Adipose tissue (tissue), 3 donors: ENCODE measurements at regions not wholly inside any gene's neighbourhood (a gene's known extent, or its start where the extent isn't known, plus 50 kb on each side); places are given as distances from the start of the nearest gene placed in this dataset.

Source experiments
- H3K27ac ChIP-seq: one replicate; pipeline ENCODE4 v1.5.1; 2013; ENCODE audit warnings: low read depth, low read length
- WGBS, 3 donors: extraction: QIAGEN DNeasy Blood & Tissue Kit; methylation state at CpG; one replicate each; pipeline ENCODE4 v1.1.7; 2013; 5-methylcytosine and 5-hydroxymethylcytosine counted together
- donor health status: healthy with polysubstance abuse.
- donor health status: Bipolar disorder and iron deficiency.
- donor health status: healthy.

GRCh38 chr15:68498076-68498475 is 66.1 kb upstream of the ITGA11 start:
- 90 to 98% (median 95%) methylated on average over 2 of the region's 2 CpGs for WGBS, 3 donors

DNA sequence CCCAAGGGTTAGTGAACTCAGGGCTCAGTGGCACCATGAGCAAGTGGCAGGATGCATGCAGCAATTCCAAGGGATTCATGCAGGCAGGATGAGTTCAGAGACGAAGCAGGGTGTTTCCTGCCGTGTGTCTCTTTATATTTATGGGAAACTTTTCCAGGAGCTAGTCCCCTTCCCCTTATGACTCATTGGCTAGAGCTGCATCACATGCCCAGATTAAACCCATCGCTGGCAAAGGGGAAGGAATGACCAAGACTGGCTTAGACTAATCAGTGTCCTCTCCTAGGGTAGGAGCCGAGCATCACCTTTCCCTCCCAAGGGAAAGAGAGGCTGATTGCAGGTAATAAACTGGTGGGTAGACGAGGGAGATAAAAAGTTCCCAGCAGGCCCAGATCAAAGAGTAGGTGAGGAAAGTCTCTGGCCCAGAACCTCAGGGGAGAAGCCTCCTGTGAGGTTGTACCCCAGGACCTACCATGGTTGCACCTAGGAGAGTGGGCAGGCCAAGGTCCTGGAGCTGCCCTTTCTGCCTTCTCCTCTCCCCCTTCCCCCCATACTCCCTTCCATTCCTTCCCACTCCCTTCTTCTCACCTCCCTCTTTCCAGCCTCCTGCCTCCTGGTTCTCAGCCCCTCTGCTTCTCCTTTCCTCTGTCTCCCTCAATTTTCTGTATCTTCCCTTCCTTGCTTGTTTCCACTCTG is 67.8 kb upstream of the ITGA11 start:
- no peak overlapping the region for H3K27ac ChIP-seq
- WGBS, 3 donors: 81 to 83% (median 82%) methylated on average over 5 of the region's 5 CpGs

More at GRCh38 chr15:68498076-68498475, 66.1 kb upstream of the ITGA11 start:
- H3K27ac ChIP-seq: no peak overlapping the region

GRCh38 chr15:68500363-68501258 is 68.6 kb upstream of the ITGA11 start:
- H3K27ac ChIP-seq: no peak overlapping the region
- 71 to 73% (median 73%) methylated on average over 11 of the region's 11 CpGs for WGBS, 3 donors

DNA sequence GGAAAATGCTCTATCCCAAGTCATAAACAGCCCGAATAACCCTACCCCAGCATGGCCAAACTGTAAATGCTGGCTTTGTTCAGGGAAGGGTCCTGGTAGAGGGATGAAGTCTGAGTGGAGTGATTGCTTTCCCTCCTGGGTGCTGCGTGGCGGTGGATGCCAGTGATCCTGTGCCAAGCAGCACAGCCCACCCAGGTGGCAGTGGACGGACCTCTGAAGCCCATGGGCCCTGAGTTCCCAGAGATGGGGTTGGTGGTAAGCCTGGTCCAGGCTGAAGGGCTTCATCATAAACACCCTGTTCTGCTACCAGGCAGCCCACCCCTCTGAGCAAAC is 69.3 kb upstream of the ITGA11 start:
- 61 to 80% (median 70%) methylated on average over 4 of the region's 4 CpGs for WGBS, 3 donors
- no peak overlapping the region for H3K27ac ChIP-seq

DNA sequence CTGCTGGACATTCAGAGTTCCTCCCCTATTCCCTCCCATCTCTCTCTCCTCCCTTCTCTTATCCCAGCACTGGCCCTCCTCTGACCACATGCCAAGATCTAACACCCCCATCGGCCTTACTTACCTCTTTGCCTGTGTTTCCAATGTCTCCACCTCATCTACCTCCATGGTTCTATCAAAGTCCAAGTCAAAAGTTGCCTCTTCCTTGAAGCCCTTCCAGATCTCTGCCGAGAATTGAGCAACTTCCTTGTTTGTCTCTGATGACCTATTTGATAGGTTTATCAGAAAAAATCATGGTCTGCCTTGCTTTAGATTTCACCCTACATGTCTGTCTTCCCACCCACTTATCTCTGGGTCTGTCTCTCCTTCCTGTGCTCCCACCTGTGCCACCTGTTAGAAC is 69.7 kb upstream of the ITGA11 start:
- 70 to 78% (median 71%) methylated on average over 2 of the region's 2 CpGs for WGBS, 3 donors
- H3K27ac ChIP-seq: no peak overlapping the region

GRCh38 chr15:68502398-68502901 is 70.5 kb upstream of the ITGA11 start:
- 89 to 94% (median 94%) methylated on average over 11 of the region's 11 CpGs for WGBS, 3 donors
- H3K27ac ChIP-seq: no peak overlapping the region

DNA sequence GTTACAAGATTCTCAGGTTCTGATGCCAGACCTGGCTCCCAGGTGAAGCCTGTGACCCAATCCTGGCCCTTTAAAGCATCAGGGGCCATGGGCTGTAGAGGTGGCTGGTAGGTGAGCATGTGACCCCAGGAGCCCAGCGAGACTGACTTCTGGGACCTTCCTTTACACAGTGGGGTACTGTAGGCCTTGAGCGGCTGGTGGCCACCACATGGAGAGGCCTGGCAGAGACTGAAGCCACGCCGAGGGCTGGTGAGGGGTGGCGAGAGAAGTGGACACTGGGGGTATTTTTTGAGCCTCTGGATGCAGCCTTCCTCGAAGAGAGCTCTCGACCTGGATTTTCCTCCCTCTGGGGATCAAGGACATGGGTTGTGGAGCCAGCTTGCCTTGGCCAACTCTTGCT is 71.2 kb upstream of the ITGA11 start:
- no peak overlapping the region for H3K27ac ChIP-seq
- 92 to 96% (median 94%) methylated on average over 7 of the region's 7 CpGs for WGBS, 3 donors

DNA sequence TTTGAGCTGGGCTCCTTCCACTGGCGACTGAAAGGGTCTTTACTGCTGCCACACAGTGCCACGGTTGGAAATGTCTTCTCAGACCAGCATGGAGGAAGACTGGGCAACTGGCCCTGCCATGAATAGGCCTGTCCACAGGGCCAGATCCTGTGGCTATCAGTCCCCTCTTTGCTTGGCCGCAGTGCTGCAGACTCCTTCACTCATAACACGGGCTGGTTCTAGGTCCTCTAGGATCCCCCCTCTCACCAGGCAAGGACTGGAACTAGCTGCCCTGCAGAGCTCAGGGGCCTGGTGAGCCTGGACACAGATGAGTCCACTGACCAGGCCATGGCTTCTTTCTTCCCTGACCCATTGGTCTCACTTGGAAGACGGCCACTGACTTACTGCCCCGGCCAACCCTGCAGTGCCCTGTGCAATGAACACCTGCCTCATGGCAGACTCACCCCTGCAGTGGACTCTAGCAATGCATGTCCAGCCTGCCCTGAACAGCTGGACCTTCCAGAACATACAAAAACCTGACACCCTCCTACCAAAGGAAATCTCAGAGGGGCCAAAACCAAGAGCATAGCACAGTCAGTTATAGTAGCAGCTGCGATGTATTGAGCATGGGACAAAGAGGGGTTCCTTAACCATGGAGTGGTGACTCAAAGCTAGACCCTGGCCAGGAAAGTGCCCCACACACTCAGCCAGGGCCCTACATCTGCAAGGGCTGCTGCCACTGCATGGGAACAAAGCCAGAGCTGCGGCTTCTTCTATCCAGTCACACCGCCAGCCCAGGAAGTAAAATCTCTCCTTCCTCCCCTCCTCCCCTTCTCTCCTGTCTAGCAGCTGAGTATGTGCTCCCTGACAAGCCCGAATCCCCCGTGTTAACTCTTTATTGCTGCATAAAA is 72.1 kb upstream of the ITGA11 start:
- no peak overlapping the region for H3K27ac ChIP-seq
- WGBS, 3 donors: 64 to 74% (median 69%) methylated on average over 10 to 11 of the region's 11 CpGs

DNA sequence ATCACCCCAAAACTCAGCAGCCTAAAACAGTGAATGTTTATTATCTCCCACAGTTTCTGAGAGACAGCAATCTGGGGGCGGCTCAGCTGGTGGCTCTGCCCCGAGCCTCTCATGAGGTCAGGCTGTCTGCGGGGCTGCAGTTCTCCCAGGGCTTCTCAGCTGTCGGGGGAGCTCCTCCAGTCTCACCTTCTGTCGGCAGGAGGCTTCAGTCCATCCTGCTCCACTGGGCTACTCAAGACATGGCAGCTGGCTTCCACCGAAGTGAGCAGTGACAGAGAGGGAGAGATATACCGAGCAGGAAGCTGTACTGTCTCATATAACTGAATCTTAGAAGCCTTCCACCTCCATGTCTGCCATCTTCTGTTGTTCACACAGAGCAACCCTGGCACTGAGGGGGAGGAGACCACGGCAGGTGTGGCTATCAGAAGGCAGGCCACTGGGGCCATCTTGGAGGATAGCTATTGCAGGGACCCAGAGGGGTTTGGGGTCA is 72.8 kb upstream of the ITGA11 start:
- H3K27ac ChIP-seq: no peak overlapping the region
- WGBS, 3 donors: 49 to 57% (median 56%) methylated on average over 8 of the region's 8 CpGs

- WGBS, 3 donors: 85 to 98% (median 96%) methylated on average over 2 of the region's 2 CpGs
- no peak overlapping the region for H3K27ac ChIP-seq
Measured at GRCh38 chr15:68506071-68506470, 72.7 kb upstream of the CORO2B start.

DNA sequence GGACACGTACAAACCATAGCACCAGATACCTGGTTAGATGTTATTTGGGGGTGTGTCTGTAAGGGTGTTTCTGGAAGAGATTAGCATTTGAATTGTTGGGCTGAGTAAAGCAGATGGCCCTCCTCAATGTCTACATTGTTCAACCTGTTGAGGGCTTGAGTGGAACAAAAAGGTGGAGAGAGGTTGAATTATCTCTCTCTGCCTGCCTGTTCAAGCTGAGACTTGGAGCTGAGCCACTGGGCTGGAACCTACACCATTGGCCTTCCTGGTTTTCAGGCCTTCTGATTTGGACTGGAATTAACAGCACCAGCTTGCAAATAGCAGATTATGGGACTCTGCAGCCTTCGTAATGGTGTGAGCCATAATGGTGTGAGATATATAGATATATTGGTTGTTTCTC is 71.3 kb upstream of the CORO2B start:
- H3K27ac ChIP-seq: no peak overlapping the region
- 96 to 100% (median 97%) methylated on average over 2 of the region's 2 CpGs for WGBS, 3 donors

DNA sequence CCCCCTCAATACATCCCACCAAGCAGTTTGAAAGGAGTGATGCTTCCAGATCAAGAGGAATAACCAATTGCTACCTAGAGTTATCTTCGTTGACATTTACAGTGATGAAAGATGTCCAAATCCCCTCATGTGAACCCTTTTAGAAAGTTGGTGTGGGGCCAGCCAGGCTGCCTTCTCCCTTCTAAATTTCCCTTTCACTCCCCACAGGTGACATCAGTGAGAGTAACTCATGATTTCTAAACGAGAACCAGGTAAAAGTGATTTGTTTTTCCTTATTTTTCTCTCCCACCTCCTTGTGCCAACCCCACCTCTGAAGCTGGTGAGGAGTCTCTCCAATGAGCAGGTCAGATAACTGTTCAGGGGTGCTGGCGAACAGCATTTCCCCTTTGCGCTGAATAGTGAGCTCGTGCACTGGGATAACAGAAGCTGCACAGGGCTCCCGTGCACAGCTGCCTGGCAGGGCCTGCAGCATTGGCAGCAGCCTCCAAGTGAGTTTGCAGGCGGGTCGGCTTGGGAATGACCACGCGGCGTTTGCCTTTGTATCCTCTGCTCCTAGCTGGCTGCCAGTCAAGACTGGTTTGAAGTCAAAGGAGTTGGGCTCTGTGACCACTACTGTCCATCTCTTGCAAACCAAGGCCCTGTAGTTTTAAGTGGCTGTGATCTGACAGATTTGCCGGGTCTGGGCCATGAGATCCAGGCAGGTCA is 70.2 kb upstream of the CORO2B start:
- 66 to 81% (median 79%) methylated on average over 12 of the region's 12 CpGs for WGBS, 3 donors
- no peak overlapping the region for H3K27ac ChIP-seq

DNA sequence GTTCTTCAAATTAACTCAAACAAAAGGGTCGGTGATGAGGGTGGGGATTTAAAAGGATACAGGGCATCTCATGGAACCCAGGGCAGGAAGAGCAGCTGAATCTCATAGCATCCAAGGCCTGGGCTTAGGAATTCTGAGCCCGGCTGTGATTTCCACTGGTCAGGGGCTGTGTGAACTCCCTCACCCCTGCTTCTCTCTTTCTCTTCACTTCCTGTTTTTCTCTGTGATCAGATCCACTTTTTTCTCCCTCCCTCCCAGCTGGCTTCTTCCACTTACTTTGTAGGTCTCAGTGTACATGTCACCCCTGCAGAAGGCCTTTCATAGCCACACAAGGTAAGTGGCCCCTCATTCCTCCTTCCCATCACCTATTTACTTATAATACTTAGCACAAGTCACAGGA is 68.2 kb upstream of the CORO2B start:
- H3K27ac ChIP-seq: no peak overlapping the region
- 64 to 71% (median 64%) methylated on average over 2 of the region's 2 CpGs for WGBS, 3 donors

DNA sequence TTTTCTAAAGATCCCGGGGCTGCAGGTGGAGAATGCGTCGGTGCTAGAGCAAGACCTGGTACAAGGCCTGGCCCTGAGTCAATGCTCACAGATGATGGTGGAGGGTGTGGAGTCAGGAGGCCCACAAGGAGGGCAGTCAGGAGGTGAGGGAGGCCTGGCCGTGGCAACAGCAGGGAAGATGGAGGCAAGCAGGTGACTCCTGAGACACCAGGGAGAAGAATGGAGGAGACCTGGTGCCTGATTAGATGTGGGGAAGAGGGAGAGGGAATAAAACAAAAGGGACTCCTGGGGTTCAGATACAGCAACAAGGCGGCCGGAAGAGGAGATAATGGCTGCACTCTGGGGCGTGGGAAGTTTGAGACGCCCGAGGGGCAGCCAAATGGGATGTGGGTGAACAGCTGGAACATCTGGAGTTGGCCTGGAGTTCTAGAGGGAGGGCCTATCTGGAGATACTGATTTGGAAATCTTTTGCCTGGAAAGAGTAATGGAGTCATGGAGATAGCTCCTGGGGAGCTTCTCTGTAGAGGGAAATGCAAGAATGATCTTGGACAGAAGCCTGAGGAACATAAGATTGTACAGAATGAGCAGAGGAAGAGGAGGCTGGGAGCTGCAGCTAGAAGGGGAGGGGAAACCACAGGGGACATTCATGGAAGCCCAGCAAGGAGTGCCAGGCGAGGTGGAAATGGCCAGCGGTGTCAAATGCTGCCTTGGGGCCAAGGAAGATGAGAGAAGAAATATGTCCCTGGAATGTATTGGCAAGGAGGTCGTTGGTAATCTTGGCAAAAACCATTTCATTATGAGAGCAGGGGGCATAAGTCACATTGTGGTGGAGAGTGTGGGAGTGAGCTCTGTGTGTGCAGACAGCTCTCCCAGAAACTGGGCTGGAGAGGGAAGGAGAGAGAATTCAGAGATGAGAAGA is 67.5 kb upstream of the CORO2B start:
- peak overlapping the region; percentile 7 for H3K27ac ChIP-seq
- WGBS, 3 donors: 61 to 75% (median 72%) methylated on average over 12 of the region's 12 CpGs

DNA sequence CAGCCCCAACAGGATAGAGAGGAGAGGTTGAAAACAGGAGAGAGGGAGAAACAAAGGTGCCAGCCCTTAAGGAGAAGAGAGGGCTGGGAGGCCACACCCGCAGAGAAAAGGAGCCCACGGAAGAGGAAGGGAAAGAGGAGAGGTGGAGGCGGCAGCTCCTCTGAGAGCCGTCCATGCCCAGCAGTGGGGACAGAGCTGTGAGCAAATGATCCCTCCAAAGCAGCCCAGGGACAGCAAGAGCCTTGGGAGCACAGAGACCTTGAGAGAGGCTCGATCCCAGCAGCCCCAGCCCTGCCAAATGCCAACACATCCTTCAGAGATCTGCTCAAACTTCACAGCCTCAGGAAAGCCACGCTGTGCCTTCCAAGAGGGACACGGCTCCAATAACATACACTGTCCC is 66.7 kb upstream of the CORO2B start:
- WGBS, 3 donors: 60 to 75% (median 67%) methylated on average over 7 of the region's 7 CpGs
- H3K27ac ChIP-seq: peak overlapping the region; percentile 7

DNA sequence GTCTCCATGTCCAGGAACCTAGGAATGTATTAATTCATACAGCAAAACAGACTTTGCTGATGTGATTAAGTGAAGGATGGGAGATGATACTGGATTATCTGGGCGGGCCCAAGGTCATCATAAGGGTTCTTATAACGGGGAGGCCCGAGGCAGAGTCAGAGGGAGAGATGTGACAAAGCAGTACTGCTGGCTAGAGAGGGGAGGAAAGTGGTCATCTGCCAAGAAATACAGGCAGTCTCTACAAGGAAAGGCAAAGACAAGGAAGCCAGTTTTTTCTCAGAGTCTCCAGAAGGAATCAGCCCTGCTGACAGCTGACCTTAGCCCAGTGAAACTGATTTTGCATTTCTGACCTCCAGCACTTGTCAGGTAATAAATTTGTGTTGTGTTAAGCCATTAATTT is 66.2 kb upstream of the CORO2B start:
- 53 to 66% (median 59%) methylated on average over 3 of the region's 3 CpGs for WGBS, 3 donors
- H3K27ac ChIP-seq: no peak overlapping the region
